ENCODE measurements at regions not wholly inside any gene's neighbourhood (a gene's known extent, or its start where the extent isn't known, plus 50 kb on each side); places are given as distances from the start of the nearest gene placed in this dataset.
"Not testable (repeated sequence)": the region's sequence is repeated elsewhere in the genome, so short reads cannot be mapped to it uniquely, and the experiment has no call there.

- no peak for DNase-seq (ENCODE audit: low spot score)
Measured at GRCh38 chr22:22716136-22716665, 71.8 kb downstream of the GGTLC2 start.

DNA sequence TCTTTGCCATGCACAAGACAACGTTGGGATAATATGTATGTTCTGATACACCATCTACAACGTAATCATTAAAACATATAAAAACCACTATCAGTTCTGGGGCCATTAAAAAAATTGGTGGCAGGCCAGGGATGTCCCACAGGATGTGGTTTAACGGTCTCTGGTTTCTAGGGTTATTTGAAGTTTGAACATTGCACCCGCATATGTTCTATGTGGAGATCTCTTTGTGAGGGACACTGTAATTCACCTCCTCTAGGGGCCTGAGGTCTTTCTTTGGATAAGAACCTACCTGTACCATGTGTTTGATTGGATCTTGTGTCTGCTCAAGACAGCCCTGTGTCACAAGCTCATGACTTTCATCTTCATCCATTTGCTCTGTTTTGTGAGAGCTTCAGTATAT lies 73.2 kb downstream of the GGTLC2 start:
- no peak for DNase-seq (ENCODE audit: low spot score)

GRCh38 chr22:22720201-22720723 lies 75.8 kb downstream of the GGTLC2 start:
- peak; percentile 71 for DNase-seq (ENCODE audit: low spot score)

DNA sequence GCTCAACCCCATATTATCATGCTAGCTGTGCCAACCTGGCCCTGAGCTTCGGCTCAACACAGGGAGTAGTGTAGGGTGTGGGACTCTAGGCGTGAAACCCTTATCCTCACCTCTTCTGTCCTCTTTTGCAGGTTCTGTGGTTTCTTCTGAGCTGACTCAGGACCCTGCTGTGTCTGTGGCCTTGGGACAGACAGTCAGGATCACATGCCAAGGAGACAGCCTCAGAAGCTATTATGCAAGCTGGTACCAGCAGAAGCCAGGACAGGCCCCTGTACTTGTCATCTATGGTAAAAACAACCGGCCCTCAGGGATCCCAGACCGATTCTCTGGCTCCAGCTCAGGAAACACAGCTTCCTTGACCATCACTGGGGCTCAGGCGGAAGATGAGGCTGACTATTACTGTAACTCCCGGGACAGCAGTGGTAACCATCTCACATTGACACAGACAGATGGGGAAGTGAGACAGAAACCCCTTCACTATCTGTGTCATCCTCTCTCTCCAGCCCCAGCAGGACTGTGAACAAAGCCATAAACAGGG lies 76.4 kb downstream of the GGTLC2 start:
- DNase-seq (ENCODE audit: low spot score), result peak; percentile 54

DNA sequence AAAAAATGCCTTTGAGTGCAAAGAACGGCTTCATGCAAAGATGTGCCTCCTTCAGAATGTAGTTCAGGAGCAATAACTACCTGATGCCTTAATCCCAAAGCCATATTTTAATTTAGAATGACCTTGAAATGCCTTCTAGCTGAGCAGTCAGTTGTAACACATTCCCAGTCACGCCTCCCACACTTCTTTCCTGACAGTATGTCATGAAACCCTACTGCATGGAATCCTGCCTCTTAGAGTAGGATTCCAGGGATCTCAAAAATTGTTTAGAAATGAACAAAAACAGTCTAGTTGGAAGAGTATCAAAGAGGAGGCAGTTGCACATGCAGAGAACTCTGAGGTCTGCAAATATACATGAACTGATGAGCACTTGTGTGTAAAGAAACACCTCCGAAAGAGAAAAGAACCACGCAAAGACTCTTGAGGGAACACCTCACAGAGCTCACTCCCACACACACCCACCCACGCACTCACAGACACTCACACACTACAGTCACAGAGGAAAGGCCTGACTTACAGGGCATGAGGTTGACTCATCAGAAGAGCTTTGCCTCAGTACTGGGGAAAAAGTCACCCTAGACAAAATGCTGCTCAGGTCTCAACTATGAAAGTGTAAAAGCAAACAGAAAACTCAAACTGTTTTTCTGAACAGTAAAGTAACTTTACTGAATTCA lies 77.4 kb downstream of the GGTLC2 start:
- DNase-seq (ENCODE audit: low spot score), result no peak

DNA sequence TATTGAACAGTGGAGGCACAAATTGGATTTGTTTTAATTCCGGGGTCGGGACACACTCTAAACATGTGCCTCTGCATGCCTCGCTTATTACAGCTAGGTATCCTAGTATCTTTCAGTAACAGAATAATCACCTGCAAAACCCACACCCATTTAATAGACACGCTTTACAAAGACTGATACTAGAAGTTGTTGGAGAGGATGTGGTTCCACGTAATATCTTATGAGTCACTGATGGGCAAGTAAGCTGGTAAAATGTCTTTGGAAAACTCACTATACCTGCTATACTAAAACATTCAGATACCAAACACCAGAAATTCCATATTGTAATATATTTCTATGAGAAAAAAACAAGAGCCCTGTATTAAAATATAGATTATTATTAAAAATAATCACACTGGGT lies 84.0 kb downstream of the GGTLC2 start:
- DNase-seq (ENCODE audit: low spot score), result no peak

DNA sequence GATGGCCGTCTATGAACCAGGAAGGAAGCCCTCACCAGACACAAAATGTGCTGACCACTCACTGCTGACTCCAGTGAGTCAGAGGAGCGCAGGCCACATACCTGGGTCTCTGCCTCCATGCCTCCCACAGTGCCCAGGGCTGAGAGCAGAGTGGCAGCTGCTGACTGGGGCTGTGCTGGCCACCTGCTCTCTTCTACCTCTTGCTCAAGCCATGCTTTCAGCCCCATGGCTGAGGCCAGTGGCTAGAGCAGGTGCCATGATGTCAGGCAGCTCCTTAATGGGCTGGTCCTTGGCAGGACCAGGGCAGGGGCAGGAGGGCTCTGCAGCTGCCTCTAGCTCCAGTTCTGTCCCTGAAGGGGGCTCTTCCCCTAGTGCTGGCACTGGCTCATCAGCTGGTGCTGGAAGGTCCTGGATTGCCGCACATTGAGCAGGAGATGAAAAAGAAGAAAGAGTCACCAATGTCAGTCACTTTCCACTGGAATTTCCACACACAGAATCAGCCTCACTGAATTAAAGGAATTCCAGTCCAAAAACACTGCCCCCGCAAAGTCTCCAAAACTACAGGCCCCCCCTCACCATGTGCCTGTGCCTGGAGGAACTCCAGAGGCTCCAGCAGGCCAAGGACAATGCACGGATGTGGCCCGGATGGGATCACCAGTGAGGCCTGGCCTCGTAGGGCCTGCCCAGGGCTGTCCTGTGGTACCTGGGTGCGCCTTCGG lies 86.4 kb downstream of the GGTLC2 start:
- DNase-seq (ENCODE audit: low spot score), result no peak

DNA sequence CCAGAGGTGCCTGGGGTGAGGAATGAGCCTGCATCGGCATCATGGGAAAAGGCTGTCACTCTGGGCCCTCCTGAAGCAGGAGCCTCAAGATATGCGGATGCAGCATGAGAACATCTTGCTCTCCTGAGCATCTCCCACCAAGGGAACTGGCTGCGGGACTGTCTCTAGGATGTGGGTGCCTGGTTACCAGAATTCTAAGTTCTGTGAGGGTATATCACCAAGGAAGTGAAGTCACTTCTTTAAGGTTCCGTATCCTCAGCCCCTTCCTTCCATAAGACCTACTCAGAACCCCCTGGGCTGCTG lies 86.9 kb downstream of the GGTLC2 start:
- no peak for DNase-seq (ENCODE audit: low spot score)

DNA sequence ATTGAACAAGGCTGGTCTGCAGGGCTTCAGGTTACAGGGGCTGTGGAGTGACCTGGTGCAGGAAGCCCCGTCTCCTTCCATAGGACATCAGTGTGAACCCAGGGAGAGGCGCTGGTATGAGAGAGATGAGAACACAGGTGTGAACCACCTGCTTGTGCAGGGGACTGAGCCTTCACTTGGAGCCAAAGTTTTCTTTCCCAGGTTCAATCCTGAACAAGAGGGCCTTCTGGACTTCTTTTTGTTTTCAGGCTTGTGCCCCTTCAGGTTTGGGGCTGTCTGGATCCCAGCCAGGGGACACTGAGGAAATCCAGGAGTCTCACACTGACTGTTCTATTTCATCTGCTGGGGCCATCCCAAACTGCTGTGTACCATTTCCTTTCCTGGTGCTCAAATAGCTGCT lies 88.6 kb downstream of the GGTLC2 start:
- not testable (repeated sequence) for DNase-seq (ENCODE audit: low spot score)

- no peak for DNase-seq (ENCODE audit: low spot score)
Measured at GRCh38 chr22:22733881-22734373, 89.5 kb downstream of the GGTLC2 start.

GRCh38 chr22:22734395-22735272 lies 90.2 kb downstream of the GGTLC2 start:
- not testable (repeated sequence) for DNase-seq (ENCODE audit: low spot score)

GRCh38 chr22:22735276-22735675 lies 90.9 kb downstream of the GGTLC2 start:
- DNase-seq (ENCODE audit: low spot score), result not testable (repeated sequence)

DNA sequence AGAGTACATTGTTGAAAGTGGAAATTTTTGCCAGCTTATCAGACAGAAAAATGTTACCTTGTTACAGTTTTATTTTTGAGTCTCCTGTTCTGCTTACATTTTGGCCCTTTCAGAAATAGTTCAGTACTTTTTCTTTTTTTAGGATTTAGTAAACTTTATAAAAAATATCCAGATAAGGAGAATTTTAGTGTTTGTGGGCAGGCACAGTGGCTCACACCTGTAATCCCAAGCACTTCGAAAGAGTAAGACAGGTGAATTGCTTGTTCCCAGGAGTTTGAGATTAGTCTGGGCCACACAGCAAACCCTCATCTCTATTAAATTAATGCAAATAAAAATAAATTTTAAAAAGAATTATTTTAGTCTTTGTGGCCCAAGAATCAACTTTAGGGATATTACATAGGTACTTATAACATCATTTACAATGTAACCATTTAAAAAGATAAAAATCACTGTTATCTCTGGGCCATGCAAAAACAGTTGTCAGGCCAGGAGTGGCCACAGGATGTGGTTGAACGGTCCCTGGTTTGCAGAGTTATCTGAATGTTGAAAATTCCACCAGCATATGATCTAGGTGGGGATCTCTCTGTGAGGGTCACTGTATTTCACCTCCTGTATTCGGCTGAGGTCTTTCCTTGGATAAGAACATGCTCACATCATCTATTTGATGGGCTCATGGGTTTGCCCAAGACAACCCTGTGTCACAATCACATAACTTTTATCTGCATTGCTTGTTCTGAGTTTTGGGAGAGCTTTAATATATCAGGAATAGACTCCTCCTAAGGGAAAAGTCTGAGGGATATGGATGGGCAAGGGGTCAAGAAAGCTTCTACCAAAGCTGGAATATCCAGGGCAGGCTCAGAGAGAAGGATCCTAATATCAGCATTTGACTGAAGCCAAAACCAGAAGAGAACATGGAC lies 91.5 kb downstream of the GGTLC2 start:
- no peak for DNase-seq (ENCODE audit: low spot score)

DNA sequence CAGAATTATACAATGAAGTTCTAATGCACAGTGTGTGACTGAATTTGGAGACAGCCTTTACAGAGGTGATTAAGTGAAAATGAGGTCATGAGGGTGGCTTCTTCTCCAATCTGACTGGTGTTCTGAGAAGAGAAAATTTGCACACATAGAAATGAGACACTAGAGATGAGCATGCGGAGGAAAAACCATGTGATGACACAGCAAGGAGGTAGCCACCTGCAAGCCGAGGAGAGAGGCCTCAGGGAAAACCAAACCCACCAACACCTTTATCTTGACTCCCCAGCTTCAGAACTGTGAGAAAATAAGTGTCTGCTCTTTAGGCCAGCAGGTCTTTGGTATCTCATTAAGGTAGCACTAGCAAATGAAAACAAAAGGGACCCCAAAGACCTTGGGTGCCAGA lies 93.2 kb downstream of the GGTLC2 start:
- no peak for DNase-seq (ENCODE audit: low spot score)

DNA sequence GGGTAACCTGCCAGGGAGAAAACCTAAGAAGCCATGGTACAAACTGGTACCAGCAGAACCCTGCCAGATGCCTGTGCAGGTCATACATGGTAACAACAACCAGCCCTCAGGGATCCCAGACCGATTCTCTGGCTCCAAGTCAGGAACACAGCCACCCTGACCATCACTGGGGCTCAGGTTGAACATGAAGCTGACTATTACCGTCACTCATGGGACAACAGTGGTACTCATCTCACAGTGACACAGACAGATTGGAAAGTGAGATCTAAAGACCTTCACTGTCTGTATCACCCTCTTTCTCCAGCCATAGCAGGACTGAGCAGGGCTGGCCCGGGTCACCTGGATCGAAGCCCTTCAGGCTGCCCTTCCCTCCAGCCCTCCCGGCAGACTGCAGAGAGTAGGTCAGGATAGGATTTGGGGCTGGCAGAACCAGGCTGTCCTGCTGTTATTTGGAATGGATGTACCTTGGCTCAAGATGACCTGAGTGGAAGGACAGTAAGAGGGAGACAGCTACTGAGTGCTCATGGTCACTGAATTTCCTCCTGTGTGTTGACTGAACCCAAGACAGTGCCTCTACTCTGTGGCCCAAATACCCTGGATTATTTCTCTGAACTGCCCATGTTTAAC lies 94.7 kb downstream of the GGTLC2 start:
- no peak for DNase-seq (ENCODE audit: low spot score)

DNA sequence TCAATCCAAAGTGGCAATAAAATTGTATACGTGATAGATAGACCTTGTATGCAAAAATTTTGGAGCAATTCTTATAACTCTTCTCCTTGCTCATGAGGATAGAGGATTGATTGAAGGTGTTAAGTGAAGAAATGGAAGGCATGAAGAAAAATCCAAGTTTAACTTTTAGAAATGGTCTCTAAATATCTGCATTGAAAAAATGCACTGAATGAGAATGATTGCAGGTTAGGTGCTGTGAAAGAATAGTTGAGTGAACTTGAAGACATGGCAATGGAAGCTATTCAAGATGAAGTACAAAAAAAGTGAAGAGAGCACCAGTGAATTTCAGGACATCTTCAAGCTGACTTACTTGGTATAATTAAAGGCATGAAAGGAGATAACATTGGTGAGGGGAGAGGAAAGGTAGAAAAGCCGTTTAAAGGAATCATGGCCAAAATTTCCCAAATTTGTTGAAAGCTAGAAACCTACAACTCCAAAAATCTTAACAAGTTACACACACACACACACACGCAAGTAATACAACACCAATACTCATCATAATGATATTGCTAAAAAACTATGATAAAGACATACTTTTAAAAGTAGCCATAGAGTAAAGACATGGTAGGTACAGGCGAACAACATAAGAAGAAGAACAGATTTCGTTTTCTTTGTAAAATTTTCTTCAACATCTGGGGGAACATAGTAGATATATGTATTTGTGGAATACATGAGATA lies 96.3 kb downstream of the GGTLC2 start:
- DNase-seq (ENCODE audit: low spot score), result no peak

DNA sequence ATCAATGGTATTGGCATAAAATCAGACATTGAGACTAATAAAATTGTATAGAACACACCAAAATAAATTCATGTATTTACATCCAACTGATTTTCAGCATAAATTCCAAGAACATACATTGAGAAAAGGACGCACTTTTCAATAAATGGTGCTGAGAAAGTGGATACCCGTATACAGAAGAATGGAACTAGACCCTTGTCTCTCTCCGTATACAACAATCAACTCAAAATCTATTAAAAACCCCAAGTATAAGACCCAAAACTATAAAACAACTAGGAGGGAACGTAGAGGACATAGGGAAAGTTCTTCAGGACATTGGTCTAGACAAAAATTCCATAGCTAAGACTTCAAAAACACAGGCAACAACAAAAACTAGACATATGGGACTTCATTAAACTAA lies 97.4 kb downstream of the GGTLC2 start:
- no peak for DNase-seq (ENCODE audit: low spot score)

DNA sequence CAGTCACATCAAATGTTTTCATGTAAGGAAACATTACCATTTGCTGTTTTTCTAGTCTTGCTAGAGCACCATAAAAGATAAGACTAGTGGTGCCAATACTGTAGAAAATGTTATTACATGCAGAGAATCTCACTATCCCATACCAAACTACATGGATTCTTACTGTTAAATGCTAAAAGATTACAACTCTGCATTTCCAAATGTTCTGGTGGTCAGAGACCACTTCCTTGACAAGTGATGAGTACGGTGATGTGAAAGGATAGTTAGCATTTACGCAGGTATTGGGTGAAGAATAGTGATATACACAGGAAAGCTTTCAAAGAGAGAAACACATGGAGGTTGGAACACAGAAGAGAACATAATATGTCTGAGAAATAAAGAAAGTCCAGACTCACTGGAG lies 98.2 kb downstream of the GGTLC2 start:
- DNase-seq (ENCODE audit: low spot score), result no peak

DNA sequence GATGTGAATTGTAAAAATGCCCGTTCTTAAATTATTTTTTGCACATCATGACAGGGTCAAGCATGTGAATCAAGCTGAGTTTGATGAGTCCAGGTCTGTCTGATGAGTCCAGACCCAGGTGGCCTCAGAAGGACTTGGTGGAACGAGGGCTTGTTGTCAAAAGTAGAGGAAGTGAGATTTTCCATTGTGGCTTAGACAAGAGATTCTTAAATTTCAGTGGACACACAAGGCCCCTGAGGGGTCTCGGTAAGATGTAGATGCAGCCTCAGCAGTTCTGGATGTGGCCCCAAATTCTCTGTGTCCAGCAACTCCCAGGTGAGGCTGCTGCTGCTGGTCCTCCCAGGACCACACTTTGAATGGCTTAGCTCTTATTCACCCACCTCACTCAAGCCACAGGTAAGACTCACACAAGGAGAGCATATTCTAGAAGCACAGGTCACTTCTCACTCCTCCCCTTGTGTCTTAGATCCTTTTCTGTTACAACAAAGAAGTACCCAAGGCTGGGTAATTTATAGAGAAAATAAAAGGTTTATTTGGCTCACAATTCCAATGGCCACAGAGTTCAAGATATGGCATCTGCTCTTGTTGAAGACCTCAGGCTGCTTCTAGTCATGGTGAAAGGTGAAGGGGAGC lies 98.8 kb downstream of the GGTLC2 start:
- DNase-seq (ENCODE audit: low spot score), result no peak
